Skeletal muscle tissue (tissue), 3 donors: ENCODE measurements at regions not wholly inside any gene's neighbourhood (a gene's known extent, or its start where the extent isn't known, plus 50 kb on each side); places are given as distances from the start of the nearest gene placed in this dataset.
"Not testable (repeated sequence)": the region's sequence is repeated elsewhere in the genome, so short reads cannot be mapped to it uniquely, and the experiment has no call there.

Experiments used
- H3K27ac ChIP-seq: one replicate; pipeline ENCODE4 v1.7.0; 2013; ENCODE audit warnings: mild to moderate bottlenecking, low read depth, low read length, inconsistent platforms
- H3K27me3 ChIP-seq, 3 donors: one replicate each; pipeline ENCODE4 v1.7.0; 2013; ENCODE audit warnings: low read length in 3 of 3; ENCODE audit not compliant: control insufficient read depth in 3 of 3, insufficient read depth in 3 of 3
- H3K36me3 ChIP-seq, 3 donors: one replicate each; pipeline ENCODE4 v1.7.0; 2013; ENCODE audit warnings: low read length in 3 of 3; ENCODE audit not compliant: control insufficient read depth in 3 of 3, insufficient read depth in 3 of 3
- H3K4me1 ChIP-seq, 3 donors: one replicate each; pipeline ENCODE4 v1.7.0; 2013; ENCODE audit warnings: low read length in 3 of 3, mild to moderate bottlenecking in 3 of 3; ENCODE audit not compliant: control insufficient read depth in 3 of 3, insufficient read depth in 3 of 3
- H3K4me3 ChIP-seq, 3 donors: one replicate each; pipeline ENCODE4 v1.7.0; 2013; ENCODE audit warnings: low read length in 3 of 3
- H3K9ac ChIP-seq, 3 donors: one replicate each; pipeline ENCODE4 v1.7.0; 2013; ENCODE audit warnings: low read length in 3 of 3, mild to moderate bottlenecking in 3 of 3, moderate library complexity in 2 of 3, low read depth in 1 of 3
- H3K9me3 ChIP-seq, 3 donors: one replicate each; pipeline ENCODE4 v1.7.0; 2013; ENCODE audit warnings: low read length in 3 of 3; ENCODE audit not compliant: control insufficient read depth in 3 of 3
- donor health status: Osteomylitis.

GRCh38 chr7:121531175-121532070 is 135.3 kb upstream of the FAM3C start:
- Histone ChIP-seq H3K9me3 (no peaks in the 10 kb centered on the region), H3K4me3 (no peak overlapping the region), H3K27me3 (no peaks in the 10 kb centered on the region), H3K27ac (no peak overlapping the region), H3K9ac (no peak overlapping the region), H3K4me1 (no peaks in the 10 kb centered on the region), H3K36me3 (no peaks in the 10 kb centered on the region)

GRCh38 chr7:121530227-121531174 is 134.4 kb upstream of the FAM3C start:
- Histone ChIP-seq H3K4me1 (no peaks in the 10 kb centered on the region), H3K27me3 (no peaks in the 10 kb centered on the region), H3K27ac (no peak overlapping the region), H3K36me3 (no peaks in the 10 kb centered on the region), H3K4me3 (no peak overlapping the region), H3K9ac (no peak overlapping the region), H3K9me3 (no peaks in the 10 kb centered on the region)

- no peak overlapping the region for H3K4me3 ChIP-seq
- H3K9me3 ChIP-seq = no peaks in the 10 kb centered on the region
- H3K27ac ChIP-seq = no peak overlapping the region
- H3K9ac ChIP-seq = no peak overlapping the region
- H3K36me3 ChIP-seq = no peaks in the 10 kb centered on the region
- no peaks in the 10 kb centered on the region for H3K27me3 ChIP-seq
- H3K4me1 ChIP-seq = no peaks in the 10 kb centered on the region
Measured at GRCh38 chr7:121529003-121529402, 132.9 kb upstream of the FAM3C start.

- not testable (repeated sequence) for H3K4me1 ChIP-seq, H3K9me3 ChIP-seq, H3K27me3 ChIP-seq, H3K36me3 ChIP-seq, H3K9ac ChIP-seq, H3K27ac ChIP-seq, H3K4me3 ChIP-seq
Measured at GRCh38 chr7:121526210-121526609, 130.1 kb upstream of the FAM3C start.

GRCh38 chr7:121525155-121525819 is 129.2 kb upstream of the FAM3C start:
- Histone ChIP-seq H3K4me1 (no peaks in the 10 kb centered on the region), H3K9me3 (no peaks in the 10 kb centered on the region), H3K27me3 (no peaks in the 10 kb centered on the region), H3K36me3 (no peaks in the 10 kb centered on the region), H3K27ac (no peak overlapping the region), H3K4me3 (no peak overlapping the region), H3K9ac (no peak overlapping the region)

GRCh38 chr7:121521711-121522400 is 125.7 kb upstream of the FAM3C start:
- Histone ChIP-seq H3K27me3 (no peaks in the 10 kb centered on the region), H3K36me3 (no peaks in the 10 kb centered on the region), H3K27ac (no peak overlapping the region), H3K9me3 (no peaks in the 10 kb centered on the region), H3K9ac (no peak overlapping the region), H3K4me3 (no peak overlapping the region), H3K4me1 (no peaks in the 10 kb centered on the region)

- no peaks in the 10 kb centered on the region for H3K9me3 ChIP-seq
- no peaks in the 10 kb centered on the region for H3K4me1 ChIP-seq
- H3K9ac ChIP-seq = no peak overlapping the region
- no peaks in the 10 kb centered on the region for H3K36me3 ChIP-seq
- H3K4me3 ChIP-seq = no peak overlapping the region
- no peaks in the 10 kb centered on the region for H3K27me3 ChIP-seq
- no peak overlapping the region for H3K27ac ChIP-seq
Measured at GRCh38 chr7:121520911-121521310, 124.8 kb upstream of the FAM3C start.

GRCh38 chr7:121519548-121520521 is 123.7 kb upstream of the FAM3C start:
- peak overlapping the region; percentile 52 for H3K27ac ChIP-seq
- H3K4me1 ChIP-seq = no peaks in the 10 kb centered on the region
- H3K36me3 ChIP-seq = no peaks in the 10 kb centered on the region
- no peaks in the 10 kb centered on the region for H3K9me3 ChIP-seq
- H3K9ac ChIP-seq = no peak overlapping the region
- H3K4me3 ChIP-seq = no peak overlapping the region
- no peaks in the 10 kb centered on the region for H3K27me3 ChIP-seq

- H3K4me3 ChIP-seq = no peak overlapping the region
- no peaks in the 10 kb centered on the region for H3K27me3 ChIP-seq
- H3K9ac ChIP-seq = no peak overlapping the region
- H3K27ac ChIP-seq = no peak overlapping the region
- no peaks in the 10 kb centered on the region for H3K36me3 ChIP-seq
- no peaks in the 10 kb centered on the region for H3K4me1 ChIP-seq
- no peaks in the 10 kb centered on the region for H3K9me3 ChIP-seq
Measured at GRCh38 chr7:121517591-121517990, 121.5 kb upstream of the FAM3C start.
